OCI-LY3 (cell line): ENCODE measurements at regions not wholly inside any gene's neighbourhood (a gene's known extent, or its start where the extent isn't known, plus 50 kb on each side); places are given as distances from the start of the nearest gene placed in this dataset.

Experiments used
- H2AFZ ChIP-seq: fragments of 200-600, 300-600 bp; shearing (Covaris generic); 2 replicates; pipeline ENCODE4 v1.6.0; 2014; ENCODE audit warnings: antibody characterized with exemption, low read depth, low read length
- H3K27ac ChIP-seq: fragments of 200-600, 300-600 bp; sonication (generic); 2 replicates; pipeline ENCODE4 v1.5.1; 2014; ENCODE audit warnings: mild to moderate bottlenecking, low read length, moderate library complexity, mixed read lengths
- H3K27me3 ChIP-seq: fragments of 200-600, 300-600 bp; sonication (generic); 2 replicates; pipeline ENCODE4 v1.6.1; 2014; ENCODE audit warnings: low read depth, low read length, mixed read lengths
- H3K36me3 ChIP-seq: fragments of 200-600, 300-600 bp; sonication (generic); replicated peaks from 2 replicates; pipeline ENCODE3; 2014; ENCODE audit warnings: low read depth, low read length, mixed read lengths
- H3K4me1 ChIP-seq: fragments of 300-600, 200-600 bp; sonication (generic); 2 replicates; pipeline ENCODE4 v1.6.1; 2014; ENCODE audit warnings: low read length, mixed read lengths
- H3K4me2 ChIP-seq: fragments of 200-600, 300-600 bp; sonication (generic); 2 replicates; pipeline ENCODE4 v1.6.1; 2014; ENCODE audit warnings: low read length, mixed read lengths
- H3K4me3 ChIP-seq: fragments of 300-600, 200-600 bp; sonication (generic); 2 replicates; pipeline ENCODE4 v1.5.1; 2014; ENCODE audit warnings: antibody characterized with exemption, mild to moderate bottlenecking, low read length, moderate library complexity
- H3K79me2 ChIP-seq: fragments of 300-600, 200-600 bp; shearing (Covaris generic); 2 replicates; pipeline ENCODE4 v1.6.1; 2014; ENCODE audit warnings: mild to moderate bottlenecking, low read length, mixed read lengths
- H3K9ac ChIP-seq: fragments of 300-600, 200-600 bp; shearing (Covaris generic); 2 replicates; pipeline ENCODE4 v1.6.0; 2014; ENCODE audit warnings: mild to moderate bottlenecking, low read length, moderate library complexity
- H3K9me3 ChIP-seq: fragments of 200-600, 300-600 bp; shearing (Covaris generic); 2 replicates; pipeline ENCODE4 v1.6.1; 2014; ENCODE audit warnings: low read length, mixed read lengths; ENCODE audit not compliant: insufficient read depth
- H4K20me1 ChIP-seq: fragments of 200-600, 300-600 bp; sonication (generic); 2 replicates; pipeline ENCODE4 v1.6.1; 2016; ENCODE audit warnings: low read length, mixed read lengths; ENCODE audit not compliant: insufficient read depth
- CTCF ChIP-seq: fragments of 200-600, 300-600 bp; sonication (generic); IDR thresholded peaks from 2 replicates; pipeline ENCODE4 v1.5.1; 2014; ENCODE audit warnings: antibody characterized with exemption, low read length, low read depth
- EZH2phosphoT487 ChIP-seq: fragments of 200-600 bp; shearing (Covaris generic); IDR thresholded peaks from 2 replicates; pipeline ENCODE4 v1.6.1; 2018; ENCODE audit warnings: antibody characterized with exemption, mixed run types, low read depth

- TF ChIP-seq CTCF = no peak
- no peak for TF ChIP-seq EZH2phosphoT487
- Histone ChIP-seq H3K79me2 (no peaks in the 10 kb centered on the region), H3K4me1 (peaks cover 15% of the 10 kb centered on the region), H3K27me3 (peaks cover 39% of the 10 kb centered on the region), H3K9me3 (no peaks in the 10 kb centered on the region), H3K9ac (no peak overlapping the region), H3K4me2 (no peak overlapping the region), H3K36me3 (no peaks in the 10 kb centered on the region), H2AFZ (no peak overlapping the region), H4K20me1 (no peaks in the 10 kb centered on the region), H3K4me3 (no peak overlapping the region), H3K27ac (no peak overlapping the region)
Measured at GRCh38 chr4:144291164-144291563, 150.6 kb upstream of the GYPA start.

GRCh38 chr4:144294211-144294610 is 153.7 kb upstream of the GYPA start:
- no peaks in the 10 kb centered on the region for H3K36me3 ChIP-seq
- H3K4me1 ChIP-seq = no peaks in the 10 kb centered on the region
- no peak for TF ChIP-seq CTCF
- TF ChIP-seq EZH2phosphoT487 = no peak
- H3K27me3 ChIP-seq = peaks cover 42% of the 10 kb centered on the region
- no peak overlapping the region for H3K27ac ChIP-seq
- H3K9me3 ChIP-seq = peaks cover 4% of the 10 kb centered on the region; the same call in 1 of the 2 replicates
- H3K4me2 ChIP-seq = no peak overlapping the region
- H4K20me1 ChIP-seq = no peaks in the 10 kb centered on the region
- H3K79me2 ChIP-seq = no peaks in the 10 kb centered on the region
- no peak overlapping the region for H3K9ac ChIP-seq
- no peak overlapping the region for H2AFZ ChIP-seq
- H3K4me3 ChIP-seq = no peak overlapping the region

GRCh38 chr4:144295286-144295995 is 154.9 kb upstream of the GYPA start:
- Histone ChIP-seq H3K4me2 (no peak overlapping the region), H3K36me3 (no peaks in the 10 kb centered on the region)

GRCh38 chr4:144296941-144297340 is 156.4 kb upstream of the GYPA start:
- no peaks in the 10 kb centered on the region for H3K79me2 ChIP-seq
- no peak overlapping the region for H3K9ac ChIP-seq

More at GRCh38 chr4:144295286-144295995, 154.9 kb upstream of the GYPA start:
- Histone ChIP-seq H4K20me1 (no peaks in the 10 kb centered on the region), H3K4me1 (no peaks in the 10 kb centered on the region), H3K27ac (no peak overlapping the region), H3K9ac (no peak overlapping the region), H2AFZ (no peak overlapping the region), H3K79me2 (no peaks in the 10 kb centered on the region), H3K4me3 (no peak overlapping the region), H3K9me3 (peaks cover 4% of the 10 kb centered on the region; the same call in 1 of the 2 replicates), H3K27me3 (peaks cover 35% of the 10 kb centered on the region)
- TF ChIP-seq EZH2phosphoT487 (no peak), CTCF (no peak)

More at GRCh38 chr4:144296941-144297340, 156.4 kb upstream of the GYPA start:
- Histone ChIP-seq H3K9me3 (peaks cover 4% of the 10 kb centered on the region; the same call in 1 of the 2 replicates), H3K4me2 (no peak overlapping the region), H3K27me3 (peaks cover 21% of the 10 kb centered on the region), H4K20me1 (no peaks in the 10 kb centered on the region), H3K4me1 (no peaks in the 10 kb centered on the region), H3K27ac (no peak overlapping the region), H3K4me3 (no peak overlapping the region), H2AFZ (no peak overlapping the region), H3K36me3 (no peaks in the 10 kb centered on the region)
- TF ChIP-seq CTCF = no peak
- TF ChIP-seq EZH2phosphoT487 = no peak
